Testis (tissue), 2 donors: ENCODE measurements at regions not wholly inside any gene's neighbourhood (a gene's known extent, or its start where the extent isn't known, plus 50 kb on each side); places are given as distances from the start of the nearest gene placed in this dataset.

ENCODE experiments used
- DNase-seq: peaks from one replicate; pipeline ENCODE4 v3.0.0-alpha.2; 2019
- H3K27ac ChIP-seq, 2 donors: fragments of 200-600 bp; sonication (generic); one replicate each; pipeline ENCODE4 v1.5.1; 2019
- H3K27me3 ChIP-seq: fragments of 200-600 bp; sonication (generic); one replicate; pipeline ENCODE4 v1.5.1; 2019
- H3K36me3 ChIP-seq: fragments of 200-600 bp; sonication (generic); one replicate; pipeline ENCODE4 v1.5.1; 2017; ENCODE audit warnings: low read depth; ENCODE audit errors: missing control alignments
- H3K4me1 ChIP-seq: fragments of 200-600 bp; sonication (generic); one replicate; pipeline ENCODE4 v1.5.1; 2019
- H3K4me3 ChIP-seq, 2 donors: fragments of 200-600 bp; sonication (generic); one replicate each; pipeline ENCODE4 v1.5.1; 2017 to 2019
- H3K9me3 ChIP-seq: fragments of 200-600 bp; sonication (generic); one replicate; pipeline ENCODE4 v1.5.1; 2017
- CTCF ChIP-seq, 3 experiments: fragments of 450-650 bp in 2 of 3; fragments of 200-600 bp in 1 of 3; sonication (generic) in 1 of 3; IDR thresholded peaks; one replicate each; pipeline ENCODE4 v1.5.1; 2016 to 2019; ENCODE audit warnings: antibody characterized with exemption in 3 of 3, mild to moderate bottlenecking in 2 of 3, moderate library complexity in 1 of 3
- POLR2A ChIP-seq: fragments of 450-650 bp; IDR thresholded peaks from one replicate; pipeline ENCODE4 v1.6.1; 2017; ENCODE audit warnings: antibody characterized with exemption, mild to moderate bottlenecking, moderate library complexity
- WGBS, 2 donors: methylation state at CpG; one replicate each; pipeline ENCODE4 v1.1.5; 2018; 5-methylcytosine and 5-hydroxymethylcytosine counted together
- intact Hi-C: fragments of 100-400 bp; cut with DNase I; formaldehyde crosslinking; loops from one replicate; pipeline ENCODE4 v1.15.1; 2023; ENCODE audit warnings: low total_unique reads

- intact Hi-C loops: no loop called here
- H3K27me3 ChIP-seq: no peaks in the 10 kb centered on the region
- no peaks in the 10 kb centered on the region for H3K9me3 ChIP-seq
- no peak for DNase-seq
- no peak overlapping the region for H3K4me3 ChIP-seq
- 86 to 90% methylated on average over 3 of the region's 3 CpGs for WGBS, 2 donors
- no peaks in the 10 kb centered on the region for H3K4me1 ChIP-seq
- H3K36me3 ChIP-seq: no peaks in the 10 kb centered on the region
- TF ChIP-seq CTCF (IDR thresholded peaks at IDR 0.05) (no peak), POLR2A (no peak)
- no peak overlapping the region for H3K27ac ChIP-seq
These were observed 272.2 kb downstream of the BRINP2 start for GRCh38 chr1:177443003-177443402.

DNA sequence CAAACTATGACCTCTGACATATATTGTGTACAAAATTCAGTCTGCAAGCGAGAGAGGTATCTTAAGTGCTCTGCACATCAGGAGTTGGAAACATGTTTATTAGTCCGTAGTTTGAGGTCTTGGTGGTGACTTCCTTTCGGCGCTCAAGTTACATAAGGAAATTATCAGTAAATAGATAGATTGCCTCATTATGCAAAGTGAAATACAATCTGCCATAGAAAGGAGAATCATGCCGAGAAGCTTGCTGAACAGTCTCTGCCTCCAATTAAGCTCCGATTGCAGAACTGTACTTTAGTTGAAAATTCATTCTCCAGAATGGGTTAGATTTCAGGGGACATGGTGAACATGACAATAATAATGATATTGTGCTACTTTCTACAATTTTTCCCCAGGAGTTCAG, 271.8 kb downstream of the BRINP2 start:
- Histone ChIP-seq H3K4me3 (no peak overlapping the region), H3K27ac (no peak overlapping the region), H3K4me1 (no peaks in the 10 kb centered on the region), H3K9me3 (no peaks in the 10 kb centered on the region), H3K36me3 (no peaks in the 10 kb centered on the region), H3K27me3 (no peaks in the 10 kb centered on the region)
- 61 to 62% methylated on average over 6 of the region's 6 CpGs for WGBS, 2 donors
- DNase-seq: no peak
- intact Hi-C loops: no loop called here
- TF ChIP-seq POLR2A (no peak), CTCF (IDR thresholded peaks at IDR 0.05) (no peak)

DNA sequence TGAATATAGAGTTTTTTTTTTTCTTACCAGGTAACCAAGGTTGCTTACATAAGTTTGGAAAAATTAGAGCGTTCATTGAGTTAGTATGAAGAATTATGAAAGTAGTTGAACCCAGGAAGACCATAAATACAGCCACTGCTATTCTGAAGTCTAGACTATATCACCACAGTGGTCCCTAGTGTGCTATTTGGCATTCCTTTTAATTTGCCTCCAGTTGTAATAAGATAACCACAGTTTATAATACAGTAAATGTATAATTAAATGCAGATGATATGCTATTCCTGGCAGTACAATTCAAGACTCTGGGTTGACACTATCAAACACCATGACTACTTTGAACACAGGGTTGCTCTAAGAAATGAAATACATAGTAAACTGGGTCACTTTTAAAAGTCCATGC, 270.5 kb downstream of the BRINP2 start:
- no peaks in the 10 kb centered on the region for H3K27me3 ChIP-seq
- no peak for TF ChIP-seq CTCF (IDR thresholded peaks at IDR 0.05)
- TF ChIP-seq POLR2A: no peak
- H3K4me1 ChIP-seq: no peaks in the 10 kb centered on the region
- no peak overlapping the region for H3K4me3 ChIP-seq
- no peaks in the 10 kb centered on the region for H3K36me3 ChIP-seq
- no peak overlapping the region for H3K27ac ChIP-seq
- 78 to 80% methylated on average over 1 of the region's 1 CpG for WGBS, 2 donors
- no peaks in the 10 kb centered on the region for H3K9me3 ChIP-seq
- intact Hi-C loops: no loop called here
- no peak for DNase-seq

DNA sequence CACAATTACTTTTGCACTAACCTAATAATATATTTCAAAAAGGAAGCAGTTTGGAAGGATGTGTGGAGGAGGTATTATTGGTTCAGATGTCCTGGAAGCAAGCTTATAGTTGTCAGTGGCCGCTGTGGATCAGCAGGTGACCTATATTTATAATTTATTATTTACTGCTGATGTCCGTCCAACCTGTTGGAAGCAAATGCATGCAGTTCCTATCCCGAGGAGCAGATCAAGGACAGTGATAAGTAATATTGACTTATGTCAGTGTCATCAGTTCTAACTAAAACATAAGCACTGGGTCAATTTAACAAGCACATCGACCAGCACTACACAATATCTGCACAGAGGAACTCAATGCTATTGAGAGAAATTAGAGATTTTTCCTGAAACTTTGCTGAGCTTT, 270.1 kb downstream of the BRINP2 start:
- no peaks in the 10 kb centered on the region for H3K9me3 ChIP-seq
- H3K27me3 ChIP-seq: no peaks in the 10 kb centered on the region
- no peak for DNase-seq
- H3K4me1 ChIP-seq: no peaks in the 10 kb centered on the region
- no peaks in the 10 kb centered on the region for H3K36me3 ChIP-seq
- no peak overlapping the region for H3K4me3 ChIP-seq
- TF ChIP-seq CTCF (IDR thresholded peaks at IDR 0.05) (no peak), POLR2A (no peak)
- intact Hi-C loops: no loop called here
- WGBS, 2 donors: 67 to 72% methylated on average over 4 of the region's 4 CpGs
- no peak overlapping the region for H3K27ac ChIP-seq

GRCh38 chr1:177439301-177439700, 268.5 kb downstream of the BRINP2 start:
- DNase-seq: no peak
- intact Hi-C loops: no loop called here
- no peak overlapping the region for H3K27ac ChIP-seq
- no peak for TF ChIP-seq CTCF (IDR thresholded peaks at IDR 0.05)
- H3K4me1 ChIP-seq: no peaks in the 10 kb centered on the region
- H3K4me3 ChIP-seq: no peak overlapping the region
- H3K36me3 ChIP-seq: no peaks in the 10 kb centered on the region
- no peaks in the 10 kb centered on the region for H3K9me3 ChIP-seq
- H3K27me3 ChIP-seq: no peaks in the 10 kb centered on the region
